ENCODE measurements at regions not wholly inside any gene's neighbourhood (a gene's known extent, or its start where the extent isn't known, plus 50 kb on each side); places are given as distances from the start of the nearest gene placed in this dataset.

DNA sequence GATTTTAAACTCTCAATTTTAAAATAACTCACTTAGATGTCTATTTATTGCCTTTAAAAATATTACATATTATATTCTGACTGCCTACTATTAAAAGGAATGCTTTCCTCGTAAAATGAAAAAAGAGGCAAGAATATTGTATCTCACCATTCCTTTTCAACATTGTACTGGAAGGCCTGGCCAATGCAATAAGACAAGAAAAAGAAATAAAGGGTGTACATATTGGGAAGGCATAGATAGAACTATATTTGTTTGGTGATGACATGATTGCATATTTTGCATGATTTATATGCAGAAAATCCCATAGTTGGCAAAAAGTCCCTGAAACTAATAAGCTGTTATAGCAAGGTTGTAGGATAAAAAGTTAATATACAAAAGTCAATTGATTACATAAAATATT lies 474.6 kb upstream of the ATP2B1 start:
- DNase-seq: no peak

DNA sequence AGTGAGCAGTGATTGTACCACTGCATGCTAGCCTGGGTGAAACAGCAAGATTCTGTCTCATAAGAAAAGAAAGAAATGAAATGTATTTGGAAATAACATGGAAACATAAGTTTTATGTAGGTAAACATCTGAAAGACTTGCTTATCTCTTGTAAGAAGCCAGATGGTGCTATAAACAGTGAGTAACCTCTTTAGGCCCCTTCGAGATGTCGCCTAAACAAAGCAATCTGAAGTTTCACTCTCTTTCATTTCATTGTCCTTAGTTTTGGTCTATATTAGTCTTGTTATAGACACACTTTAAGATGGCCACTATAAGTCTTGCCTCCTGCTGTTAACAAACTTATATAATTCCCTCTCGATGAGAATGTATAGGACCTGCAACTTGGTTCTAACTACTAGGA lies 472.6 kb upstream of the ATP2B1 start:
- DNase-seq: no peak

DNA sequence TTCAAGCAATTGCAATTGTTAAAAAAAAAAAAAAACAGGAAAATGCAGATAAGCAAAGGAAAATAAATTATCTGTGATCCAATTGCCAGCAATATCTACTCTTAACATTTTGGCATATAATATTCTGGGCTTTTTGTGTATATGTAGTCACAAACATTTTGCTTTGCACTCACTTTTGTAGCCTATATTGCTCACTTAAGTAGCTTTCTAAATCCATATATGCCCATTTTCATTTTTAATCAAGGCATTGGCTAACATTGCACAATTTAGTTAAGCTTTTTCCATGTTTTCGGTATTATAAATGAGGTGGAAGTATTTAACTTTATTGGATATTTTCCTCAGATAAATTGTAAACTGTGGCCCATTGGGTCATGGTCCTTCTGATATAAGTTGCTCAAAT lies 466.3 kb upstream of the ATP2B1 start:
- no peak for DNase-seq

DNA sequence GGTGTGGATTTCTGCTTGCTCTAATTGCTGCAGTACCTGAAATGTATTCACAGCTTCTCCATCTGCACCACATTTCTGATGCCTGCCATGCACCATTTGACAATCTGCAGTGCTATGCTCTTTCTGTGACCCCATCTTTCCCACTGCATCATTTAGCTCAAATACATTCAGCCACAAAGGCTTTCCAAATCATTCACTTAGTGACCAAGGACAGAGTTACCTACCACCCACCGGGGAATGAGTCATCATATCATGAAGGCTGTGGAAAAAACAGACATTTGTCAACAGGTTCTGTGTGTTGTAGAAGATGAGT lies 465.5 kb upstream of the ATP2B1 start:
- no peak for DNase-seq

DNA sequence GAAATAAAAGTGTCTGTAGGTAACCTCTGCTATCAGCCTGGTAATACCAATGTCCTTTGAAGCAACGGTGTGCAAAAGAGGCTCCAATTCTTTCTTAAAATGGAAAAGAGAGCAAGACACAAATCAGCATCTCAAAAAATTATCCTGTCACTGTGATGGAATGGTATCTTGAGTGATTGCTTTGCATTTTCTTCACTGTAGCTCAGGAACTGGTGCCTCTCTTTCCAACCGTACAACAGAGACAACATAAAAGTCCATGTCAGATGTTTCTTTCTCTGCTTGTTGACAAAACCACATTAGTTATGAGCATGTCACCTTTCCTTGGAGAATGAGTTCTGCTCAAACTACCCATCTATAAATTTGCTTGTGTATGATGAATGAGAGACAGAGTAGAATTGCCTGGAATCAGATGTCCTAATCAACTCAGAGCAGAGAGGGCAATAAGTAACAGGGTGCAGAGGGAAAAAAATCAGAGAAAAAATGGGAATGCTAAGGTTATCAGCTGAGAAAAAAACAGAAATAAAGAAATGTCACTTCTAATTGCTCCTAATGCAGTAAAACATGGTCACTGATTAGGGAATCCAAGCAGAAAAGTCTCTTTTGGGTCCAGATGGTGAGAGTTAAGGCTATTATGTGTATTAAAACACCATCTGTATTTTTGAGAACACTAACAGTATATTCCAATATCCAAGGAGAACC lies 465.0 kb upstream of the ATP2B1 start:
- DNase-seq: no peak

DNA sequence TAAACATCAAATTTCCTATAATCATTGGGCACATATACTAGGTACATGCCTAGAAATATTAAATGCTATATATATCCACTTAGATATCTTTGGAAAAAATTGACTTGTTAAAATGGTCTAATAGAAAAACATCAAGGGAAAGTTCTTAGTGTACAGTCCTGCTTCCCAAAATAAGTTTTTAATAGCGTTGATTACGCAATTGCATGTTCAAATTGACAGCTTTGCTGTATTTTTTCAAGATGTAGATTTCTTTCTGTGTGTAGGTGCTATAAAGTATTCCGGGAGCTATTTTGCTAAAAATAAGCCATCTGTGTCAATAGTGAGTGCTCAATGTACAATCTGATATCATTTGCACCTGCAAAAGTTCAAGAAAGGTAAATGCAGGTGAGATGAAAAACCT lies 463.9 kb upstream of the ATP2B1 start:
- no peak for DNase-seq

DNA sequence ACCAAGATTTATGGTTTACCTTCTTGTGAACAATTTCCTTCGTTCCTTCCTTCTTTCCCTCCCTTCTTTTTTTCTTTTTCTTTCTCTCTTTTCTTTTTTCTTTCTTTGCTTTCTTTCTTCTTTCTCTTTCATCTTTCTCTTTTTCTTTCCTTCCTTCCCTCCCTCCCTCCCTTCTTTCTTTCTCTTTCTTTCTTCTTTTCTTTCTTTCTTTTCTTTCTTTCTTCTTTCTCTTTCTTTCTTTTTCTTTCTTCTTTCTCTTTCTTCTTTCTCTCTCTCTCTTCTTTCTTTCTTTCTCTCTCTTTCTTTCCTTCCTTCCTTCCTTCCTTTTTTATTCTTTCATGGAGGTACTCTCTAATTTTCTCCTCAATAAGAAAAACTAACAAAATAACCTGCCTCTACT lies 462.1 kb upstream of the ATP2B1 start:
- DNase-seq: no peak

DNA sequence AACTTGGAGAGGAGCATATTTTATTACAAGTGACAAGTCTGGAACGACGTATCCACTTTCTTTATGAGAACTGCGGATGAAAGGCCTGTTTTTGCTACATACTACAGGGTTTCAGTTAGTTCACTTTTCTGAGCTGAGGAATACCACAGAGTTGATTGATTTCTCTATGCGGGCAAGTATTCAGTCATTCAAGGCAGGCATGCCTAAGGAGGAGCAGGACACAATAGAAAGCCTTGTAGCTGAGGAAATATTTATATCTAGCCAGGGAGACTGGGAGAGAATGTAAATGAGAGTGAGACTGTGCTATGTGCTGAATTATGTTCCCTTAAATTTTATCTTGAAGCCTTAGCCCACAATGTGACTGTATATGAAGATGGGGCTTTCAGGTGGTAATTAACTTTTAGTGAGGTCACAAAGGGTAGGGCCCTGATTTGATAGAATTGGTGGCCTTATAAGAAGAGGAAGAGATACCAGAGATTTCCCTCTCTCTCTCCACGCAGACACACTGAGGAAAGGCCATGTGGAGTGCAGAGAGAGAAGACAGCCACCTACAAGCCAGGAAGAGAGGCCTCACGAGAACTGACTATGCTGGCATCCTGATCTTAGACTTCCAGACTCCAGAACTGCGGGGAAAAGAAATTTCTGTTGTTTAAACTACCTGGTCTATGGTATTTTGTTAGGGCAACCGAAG lies 459.0 kb upstream of the ATP2B1 start:
- no peak for DNase-seq

DNA sequence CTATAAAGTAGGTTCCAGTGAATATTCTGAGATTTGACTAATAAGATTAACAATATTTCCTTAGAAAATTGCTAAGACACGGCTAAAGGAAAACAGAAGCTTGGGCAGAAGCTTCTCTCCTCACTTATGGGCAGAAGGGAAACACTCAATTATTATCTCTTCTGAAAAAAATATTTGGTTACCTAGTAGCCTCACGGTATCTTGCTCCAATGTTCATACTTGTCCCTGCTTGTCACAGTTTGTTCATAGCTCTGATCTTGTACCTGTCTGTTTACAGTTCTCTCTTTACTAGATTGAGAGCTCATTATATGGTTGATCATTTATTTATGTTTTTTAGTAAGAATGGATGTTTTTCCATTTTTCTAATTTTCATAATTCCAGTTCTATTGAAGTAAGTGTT lies 458.0 kb upstream of the ATP2B1 start:
- DNase-seq: no peak

DNA sequence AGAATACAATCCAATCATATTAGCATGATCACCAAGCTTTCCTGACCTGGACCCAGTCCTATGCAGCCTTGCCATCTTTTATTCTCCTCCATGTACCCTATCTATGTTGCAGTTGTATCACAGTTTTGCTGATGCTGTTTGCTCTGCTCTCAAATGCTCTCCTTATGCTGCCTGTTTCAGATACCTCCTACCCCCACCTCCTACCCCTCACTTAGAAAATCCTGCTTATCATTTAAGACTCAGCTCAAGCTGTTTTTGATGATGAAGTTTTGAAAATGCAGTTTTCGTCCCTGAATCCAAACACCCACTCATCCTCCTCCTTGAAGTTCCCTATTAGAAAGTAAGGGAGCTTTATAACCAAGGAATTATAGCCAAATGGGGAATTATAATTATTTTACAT lies 457.4 kb upstream of the ATP2B1 start:
- no peak for DNase-seq

DNA sequence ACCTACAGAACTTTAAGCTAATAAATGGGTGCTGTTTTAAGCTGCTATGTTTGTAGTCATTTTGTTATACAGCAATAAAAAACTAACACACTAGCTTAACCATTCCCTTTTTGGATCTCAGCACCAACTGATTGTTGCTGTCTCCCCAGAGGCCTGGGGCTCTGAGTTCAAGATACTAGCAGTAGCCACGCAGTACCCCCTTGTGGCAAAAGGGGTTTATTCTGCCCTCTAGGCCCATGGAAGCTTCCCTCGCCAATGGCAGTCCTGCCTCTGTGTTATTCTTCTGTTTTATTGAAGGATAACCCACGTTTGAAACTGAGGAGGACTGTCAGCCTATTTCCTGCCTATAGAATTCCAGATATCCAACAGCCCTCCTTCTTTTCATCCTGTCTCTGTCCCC lies 455.3 kb upstream of the ATP2B1 start:
- no peak for DNase-seq

DNA sequence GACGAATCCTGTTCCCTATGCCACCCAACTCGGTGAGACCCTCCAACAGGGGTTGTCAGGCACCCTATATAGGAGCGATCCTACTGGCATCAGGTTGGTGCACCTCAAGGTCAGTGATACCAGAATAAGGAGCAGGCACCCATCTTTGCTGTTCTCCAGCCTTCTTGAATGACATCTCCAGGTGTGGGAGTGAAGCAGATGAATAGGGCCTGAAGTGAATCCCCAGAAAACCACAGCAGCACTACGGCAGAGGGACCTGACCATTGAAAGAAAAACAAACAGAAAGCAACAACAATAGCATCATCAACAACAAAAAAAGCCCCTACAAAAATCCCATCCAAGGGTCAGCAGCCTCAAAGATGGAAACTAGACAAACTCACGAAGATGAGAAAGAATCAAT lies 445.2 kb upstream of the ATP2B1 start:
- no peak for DNase-seq

DNA sequence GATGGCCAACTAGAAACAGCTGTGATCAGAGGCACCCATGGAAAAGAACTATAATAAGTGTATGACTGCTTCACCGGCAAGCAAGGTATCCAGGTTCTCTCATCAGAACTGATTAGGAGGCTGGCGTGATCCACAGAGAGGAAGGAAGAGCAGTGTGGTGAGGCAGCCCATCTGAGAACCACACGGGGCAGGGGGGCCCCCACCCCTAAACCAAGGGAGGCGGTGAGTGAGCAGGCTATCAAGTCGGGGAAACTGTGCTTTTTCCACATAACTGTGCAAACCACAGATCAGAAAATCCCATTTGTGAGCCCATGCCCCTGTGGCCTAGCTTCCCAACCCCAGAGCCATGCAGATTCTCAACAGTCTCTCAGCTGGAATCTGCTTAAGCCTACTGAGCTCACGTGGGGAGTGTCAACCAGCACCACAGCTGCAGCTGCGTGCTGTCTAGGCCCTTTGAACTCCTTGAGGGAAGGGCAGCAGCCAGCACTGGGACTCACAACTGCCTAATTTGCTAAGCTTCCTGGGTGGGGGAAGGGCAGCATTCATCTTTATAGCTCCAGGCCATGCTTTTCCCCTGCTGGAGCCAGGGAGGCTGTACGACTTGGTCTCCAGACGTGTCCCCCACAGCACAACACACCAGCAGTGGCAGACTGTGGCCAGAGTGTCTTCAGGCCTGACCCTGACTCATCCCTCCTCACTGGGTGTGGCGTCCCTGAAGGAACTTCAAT lies 444.4 kb upstream of the ATP2B1 start:
- no peak for DNase-seq

DNA sequence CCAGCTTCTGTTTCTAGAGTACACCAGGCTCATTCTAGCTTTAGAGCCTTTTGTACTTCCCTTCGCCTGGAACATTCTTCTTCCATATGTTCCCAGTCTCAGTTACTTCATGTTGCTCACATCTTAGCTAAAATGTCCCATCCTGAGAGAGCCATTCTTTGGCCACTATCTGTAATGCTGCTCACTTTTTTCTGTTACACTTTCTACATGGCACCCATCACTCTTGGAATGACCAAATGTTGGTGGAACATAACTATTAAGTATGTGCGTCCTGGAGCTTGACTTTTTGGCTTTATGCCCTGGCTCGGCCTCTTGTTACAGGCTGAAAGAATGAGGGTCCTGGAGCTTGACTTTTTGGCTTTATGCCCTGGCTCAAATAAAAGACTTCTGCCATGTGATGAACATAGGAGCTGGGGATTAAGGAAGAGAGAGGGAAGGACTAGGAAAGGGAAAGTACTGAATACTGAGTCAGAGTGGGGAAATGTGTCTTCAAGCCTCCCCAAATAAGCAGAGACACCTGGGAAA lies 442.9 kb upstream of the ATP2B1 start:
- DNase-seq: no peak

DNA sequence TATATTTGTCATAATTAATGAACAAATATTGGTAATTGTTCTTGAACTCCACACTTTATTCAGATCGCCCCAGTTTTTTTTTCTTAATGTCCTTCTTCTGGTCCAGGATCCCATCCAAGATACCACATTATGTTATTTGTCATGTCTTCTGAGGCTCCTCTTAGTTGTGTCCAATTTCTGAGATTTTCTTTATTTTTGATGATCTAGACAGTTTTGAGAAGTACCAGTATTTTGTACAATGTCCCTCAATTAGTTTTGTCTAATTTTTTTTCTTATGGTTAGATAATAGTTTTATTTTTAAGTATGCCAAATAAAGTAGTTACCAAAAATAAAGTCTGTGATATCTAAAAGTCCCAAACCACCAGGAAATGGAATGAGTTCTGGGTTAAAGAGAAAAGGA lies 440.8 kb upstream of the ATP2B1 start:
- DNase-seq: no peak

DNA sequence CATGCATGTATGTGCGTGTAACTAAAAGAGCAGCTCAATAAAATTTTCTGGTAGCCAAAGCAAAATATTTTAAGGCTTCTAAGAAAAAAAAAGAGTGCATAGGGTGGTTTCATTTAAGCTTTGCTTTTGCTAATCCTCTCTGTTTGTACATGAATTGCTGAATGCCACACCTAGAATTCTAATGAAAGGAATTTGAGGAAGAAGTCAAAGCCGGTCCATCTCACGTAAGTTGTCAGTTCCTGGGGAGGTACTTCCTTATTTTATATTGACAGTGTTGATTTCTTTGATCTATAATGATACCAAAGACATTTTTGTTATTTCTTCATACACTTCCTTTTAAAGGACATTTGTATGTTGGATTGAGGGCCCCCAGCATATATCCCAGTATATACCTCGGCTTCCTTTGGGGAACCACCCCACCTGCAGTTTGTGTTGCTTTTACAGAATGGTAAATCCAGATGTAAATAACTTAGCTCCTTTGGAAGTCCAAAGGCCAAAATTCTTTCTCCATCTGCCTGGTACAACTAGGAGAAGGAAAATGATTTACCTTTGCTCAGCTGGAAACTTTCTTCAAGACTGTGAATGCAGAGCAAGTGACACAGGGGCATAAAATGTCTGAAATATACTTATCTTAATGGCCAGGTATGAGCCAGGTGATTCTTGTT lies 420.9 kb upstream of the ATP2B1 start:
- no peak for DNase-seq

DNA sequence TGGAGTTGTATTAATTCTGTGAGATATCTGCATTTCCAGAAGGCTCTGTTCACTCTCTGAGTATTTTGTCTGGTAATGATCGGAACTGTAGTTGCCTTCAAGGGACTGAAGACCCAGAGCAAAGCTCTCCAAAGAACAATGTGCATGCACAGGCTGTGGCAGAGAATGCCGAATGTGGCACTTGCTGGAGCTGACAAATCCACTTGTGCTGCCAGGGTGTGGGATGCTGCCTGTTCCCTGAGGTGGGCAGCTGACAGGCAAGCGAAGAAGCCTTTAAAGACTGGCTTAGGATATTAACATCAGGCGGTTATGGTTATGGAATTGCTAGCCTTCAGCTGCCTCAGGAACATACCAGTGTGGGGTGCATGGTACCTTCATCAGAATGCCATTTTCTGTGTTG lies 419.9 kb upstream of the ATP2B1 start:
- DNase-seq: no peak

DNA sequence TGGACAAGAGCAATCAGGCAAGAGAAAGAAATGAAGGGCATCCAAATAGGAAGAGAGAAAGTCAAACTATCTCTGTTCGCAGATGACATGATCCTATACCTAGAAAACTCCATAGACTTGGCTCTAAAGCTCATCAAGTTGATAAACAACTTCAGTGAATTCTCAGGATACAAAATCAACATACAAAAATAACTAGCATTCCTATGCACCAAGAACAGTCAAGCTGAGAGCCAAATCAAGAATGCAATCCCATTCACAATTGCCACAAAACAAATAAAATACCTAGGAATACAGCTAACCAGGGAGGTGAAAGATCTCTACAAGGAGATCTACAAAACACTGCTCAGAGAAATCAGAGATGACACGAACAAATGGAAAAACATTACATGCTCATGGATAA lies 417.5 kb upstream of the ATP2B1 start:
- DNase-seq: no peak

DNA sequence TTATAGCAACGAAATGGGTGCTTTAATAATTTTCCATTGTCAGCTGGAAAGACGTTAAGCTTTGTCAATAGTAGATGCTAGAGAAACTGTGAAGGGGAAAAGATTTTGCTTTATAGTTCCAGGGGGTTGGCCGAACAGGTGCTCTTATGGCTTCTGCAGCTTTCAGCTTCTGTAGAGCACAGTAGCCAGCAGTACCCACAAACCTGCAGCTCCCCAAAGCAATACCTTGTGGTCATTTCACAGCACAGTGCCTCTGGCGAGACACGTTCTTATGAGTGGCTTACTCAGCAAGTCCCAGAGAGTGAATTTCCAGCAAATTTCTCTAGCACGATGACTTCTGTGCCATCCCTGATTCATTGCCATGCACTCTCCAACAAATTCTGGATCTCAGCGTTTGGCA lies 416.3 kb upstream of the ATP2B1 start:
- no peak for DNase-seq

DNA sequence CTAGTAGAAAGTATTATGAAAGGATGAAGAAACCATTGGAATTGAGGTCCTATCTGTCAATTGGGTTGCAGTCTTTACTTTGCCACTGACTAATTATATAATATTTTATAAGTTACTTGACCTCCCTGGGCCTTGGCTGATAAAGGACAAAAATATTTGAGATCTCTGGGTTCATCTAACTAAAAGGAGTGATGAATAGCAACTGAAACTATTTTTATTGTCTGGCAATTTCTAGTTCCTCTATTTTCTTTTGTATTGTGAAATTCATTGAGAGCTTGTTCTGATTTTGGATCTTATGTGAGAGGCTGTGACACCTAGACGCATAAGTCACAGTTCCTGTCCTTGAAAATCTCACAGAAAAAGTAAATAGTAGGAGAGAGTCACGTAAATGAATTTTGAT lies 415.7 kb upstream of the ATP2B1 start:
- DNase-seq: no peak

DNA sequence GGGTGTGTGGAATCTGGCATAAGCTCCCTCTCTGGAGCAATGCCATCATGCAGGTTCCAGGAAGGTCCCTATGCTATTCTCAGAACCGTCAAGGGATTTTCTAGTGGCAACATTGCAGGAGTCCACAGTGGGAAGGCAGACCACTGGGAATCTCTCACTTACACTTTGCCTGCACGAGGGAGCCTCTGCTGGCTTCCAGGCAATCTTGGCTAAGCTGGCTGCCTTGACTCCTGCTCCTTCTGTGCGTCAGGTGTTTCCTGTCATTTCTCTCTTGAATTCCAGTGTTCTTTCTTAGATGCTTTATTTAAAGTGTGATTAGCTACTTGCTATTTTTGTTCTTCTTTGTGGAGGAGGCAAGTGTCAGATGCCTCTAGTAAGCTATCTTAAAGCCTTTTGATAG lies 414.0 kb upstream of the ATP2B1 start:
- DNase-seq: no peak

DNA sequence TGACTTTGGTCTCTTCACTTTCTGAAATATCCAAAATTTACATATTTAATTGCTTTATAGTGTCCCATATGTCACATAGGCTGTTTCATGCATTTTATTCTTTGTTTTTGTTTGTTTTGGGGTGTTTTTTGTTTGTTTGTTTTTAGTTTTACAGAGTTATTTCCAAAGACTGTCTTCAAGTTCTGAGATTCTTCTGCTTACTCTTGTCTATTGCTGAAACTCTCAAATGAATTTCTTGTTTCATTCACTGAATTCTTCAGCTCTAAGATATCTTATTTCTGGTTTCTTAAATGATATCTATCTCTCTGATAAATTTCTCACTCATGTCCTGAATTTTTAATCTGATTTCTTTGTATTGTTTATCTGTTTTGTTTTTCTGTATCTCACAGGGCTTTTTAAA lies 412.0 kb upstream of the ATP2B1 start:
- no peak for DNase-seq

DNA sequence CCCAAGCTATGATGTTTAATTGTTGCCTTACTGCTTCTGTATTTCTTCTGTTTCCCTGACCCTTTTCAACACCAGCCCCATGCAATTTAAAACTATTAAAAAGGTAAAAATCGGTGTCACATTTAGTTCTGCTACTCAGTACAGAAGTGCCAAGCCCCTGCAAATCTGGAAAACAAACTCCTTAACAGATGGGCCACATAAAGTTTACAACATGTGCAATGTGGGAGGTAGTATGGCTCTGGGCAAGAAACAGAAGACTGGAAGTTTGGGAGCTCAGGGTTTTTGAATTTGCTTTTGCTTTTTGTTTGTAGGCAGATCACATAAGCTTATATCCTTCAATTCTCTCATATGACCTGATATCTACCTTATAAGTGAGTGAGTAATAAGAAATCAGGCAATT lies 404.0 kb upstream of the ATP2B1 start:
- DNase-seq: no peak

Measured in activated CD4-positive, alpha-beta T cell treated with anti-CD3 and anti-CD28 coated beads for 1 hour (primary cell).